Gastroesophageal sphincter (tissue), 4 donors: ENCODE measurements at regions not wholly inside any gene's neighbourhood (a gene's known extent, or its start where the extent isn't known, plus 50 kb on each side); places are given as distances from the start of the nearest gene placed in this dataset.

Experiments
- ATAC-seq: fragments of 150-250 bp; one replicate; pipeline ENCODE4 v1.9.1; 2016; ENCODE audit warnings: mild to moderate bottlenecking, moderate library complexity
- H3K27ac ChIP-seq, 4 donors: fragments of 200-600 bp; sonication (generic) in 3 of 4; 1 replicate in 3 of 4; 2 replicates in 1 of 4; pipeline ENCODE4 v1.5.1; 2016 to 2019
- H3K27me3 ChIP-seq: fragments of 200-600 bp; sonication (generic); one replicate; pipeline ENCODE4 v1.5.1; 2019
- H3K36me3 ChIP-seq, 2 donors: fragments of 200-600 bp; sonication (generic); one replicate each; pipeline ENCODE4 v1.5.1; 2019; ENCODE audit warnings: control low read depth in 1 of 2
- H3K4me1 ChIP-seq, 3 donors: fragments of 200-600 bp; sonication (generic); 1 replicate in 2 of 3; 2 replicates in 1 of 3; pipeline ENCODE4 v1.5.1; 2016 to 2019; ENCODE audit warnings: control low read depth in 2 of 3
- H3K4me3 ChIP-seq, 2 donors: fragments of 200-600 bp; sonication (generic); one replicate each; pipeline ENCODE4 v1.5.1; 2019; ENCODE audit warnings: mild to moderate bottlenecking in 1 of 2, moderate library complexity in 1 of 2
- H3K9me3 ChIP-seq, 3 donors: fragments of 200-600 bp; sonication (generic); one replicate each; pipeline ENCODE4 v1.5.1; 2017 to 2019; ENCODE audit warnings: control low read depth in 2 of 3
- CTCF ChIP-seq, 4 experiments: fragments of 200-600 bp in 2 of 4; fragments of 450-650 bp in 2 of 4; sonication (generic) in 1 of 4; IDR thresholded peaks; one replicate each; pipeline ENCODE4 v1.5.1; 2017 to 2019; ENCODE audit warnings: antibody characterized with exemption in 4 of 4, mild to moderate bottlenecking in 2 of 4, moderate library complexity in 2 of 4
- EP300 ChIP-seq: sonication (generic); formaldehyde crosslinking; IDR thresholded peaks from one replicate; pipeline ENCODE4 v1.6.1; 2017; ENCODE audit warnings: antibody characterized with exemption, mild to moderate bottlenecking
- POLR2A ChIP-seq, 2 donors: fragments of 450-650 bp; IDR thresholded peaks; one replicate each; pipeline ENCODE4 v1.6.1; 2017; ENCODE audit warnings: antibody characterized with exemption in 2 of 2, mild to moderate bottlenecking in 2 of 2, moderate library complexity in 1 of 2
- POLR2AphosphoS5 ChIP-seq: sonication (generic); formaldehyde crosslinking; IDR thresholded peaks from one replicate; pipeline ENCODE4 v1.6.1; 2017; ENCODE audit warnings: antibody characterized with exemption
- WGBS, 2 donors: methylation state at CpG; one replicate each; pipeline ENCODE4 v1.1.5; 2018; ENCODE audit warnings: low coverage in 1 of 2; 5-methylcytosine and 5-hydroxymethylcytosine counted together

GRCh38 chr3:6585360-6585759 lies 275.6 kb upstream of the GRM7 start:
- H3K9me3 ChIP-seq = no peaks in the 10 kb centered on the region
- H3K27ac ChIP-seq = no peak overlapping the region
- ATAC-seq = no peak
- no peaks in the 10 kb centered on the region for H3K27me3 ChIP-seq
- H3K4me3 ChIP-seq = no peak overlapping the region
- 94 to 100% methylated on average over 1 to 9 of the region's 11 CpGs for WGBS, 2 donors
- TF ChIP-seq POLR2AphosphoS5 = no peak
- TF ChIP-seq POLR2A (IDR thresholded peaks at IDR 0.05) = no peak
- TF ChIP-seq EP300 = no peak
- TF ChIP-seq CTCF (IDR thresholded peaks at IDR 0.05) = no peak
- no peaks in the 10 kb centered on the region for H3K36me3 ChIP-seq
- no peaks in the 10 kb centered on the region for H3K4me1 ChIP-seq

GRCh38 chr3:6600237-6600636 lies 260.7 kb upstream of the GRM7 start:
- TF ChIP-seq EP300 = no peak
- no peak for TF ChIP-seq POLR2AphosphoS5
- no peak for TF ChIP-seq POLR2A (IDR thresholded peaks at IDR 0.05)
- TF ChIP-seq CTCF (IDR thresholded peaks at IDR 0.05) = no peak
- Histone ChIP-seq H3K27me3 (no peaks in the 10 kb centered on the region), H3K4me3 (no peak overlapping the region), H3K27ac (no peak overlapping the region), H3K9me3 (no peaks in the 10 kb centered on the region), H3K36me3 (no peaks in the 10 kb centered on the region), H3K4me1 (no peaks in the 10 kb centered on the region)
- WGBS, 2 donors = 95 to 100% methylated on average over 1 to 2 of the region's 2 CpGs
- no peak for ATAC-seq

- H3K27me3 ChIP-seq = no peaks in the 10 kb centered on the region
- no peak overlapping the region for H3K4me3 ChIP-seq
- 72 to 77% methylated on average over 3 to 4 of the region's 4 CpGs for WGBS, 2 donors
- no peaks in the 10 kb centered on the region for H3K4me1 ChIP-seq
- ATAC-seq = no peak
- TF ChIP-seq EP300 (no peak), POLR2AphosphoS5 (no peak), CTCF (IDR thresholded peaks at IDR 0.05) (no peak), POLR2A (IDR thresholded peaks at IDR 0.05) (no peak)
- no peaks in the 10 kb centered on the region for H3K36me3 ChIP-seq
- H3K27ac ChIP-seq = no peak overlapping the region
- H3K9me3 ChIP-seq = no peaks in the 10 kb centered on the region
Measured at GRCh38 chr3:6601374-6601773, 259.5 kb upstream of the GRM7 start.

- no peak for TF ChIP-seq POLR2AphosphoS5
- TF ChIP-seq POLR2A (IDR thresholded peaks at IDR 0.05) = no peak
- TF ChIP-seq EP300 = no peak
- no peak for TF ChIP-seq CTCF (IDR thresholded peaks at IDR 0.05)
- no peaks in the 10 kb centered on the region for H3K36me3 ChIP-seq
- H3K4me3 ChIP-seq = no peak overlapping the region
- no peaks in the 10 kb centered on the region for H3K27me3 ChIP-seq
- no peaks in the 10 kb centered on the region for H3K9me3 ChIP-seq
- no peak for ATAC-seq
- H3K27ac ChIP-seq = no peak overlapping the region
- no peaks in the 10 kb centered on the region for H3K4me1 ChIP-seq
Measured at GRCh38 chr3:6602329-6602728, 258.6 kb upstream of the GRM7 start.

GRCh38 chr3:6605227-6605626 lies 255.7 kb upstream of the GRM7 start:
- Histone ChIP-seq H3K9me3 (no peaks in the 10 kb centered on the region), H3K27me3 (no peaks in the 10 kb centered on the region), H3K4me1 (no peaks in the 10 kb centered on the region), H3K27ac (no peak overlapping the region), H3K36me3 (no peaks in the 10 kb centered on the region), H3K4me3 (no peak overlapping the region)
- TF ChIP-seq EP300 = no peak
- TF ChIP-seq POLR2A (IDR thresholded peaks at IDR 0.05) = no peak
- TF ChIP-seq CTCF (IDR thresholded peaks at IDR 0.05) = no peak
- no peak for TF ChIP-seq POLR2AphosphoS5
- whole genome bisulfite sequencing, 2 donors = 51 to 61% methylated on average over 3 of the region's 3 CpGs
- no peak for ATAC-seq
